ENCODE measurements at regions not wholly inside any gene's neighbourhood (a gene's known extent, or its start where the extent isn't known, plus 50 kb on each side); places are given as distances from the start of the nearest gene placed in this dataset.

DNA sequence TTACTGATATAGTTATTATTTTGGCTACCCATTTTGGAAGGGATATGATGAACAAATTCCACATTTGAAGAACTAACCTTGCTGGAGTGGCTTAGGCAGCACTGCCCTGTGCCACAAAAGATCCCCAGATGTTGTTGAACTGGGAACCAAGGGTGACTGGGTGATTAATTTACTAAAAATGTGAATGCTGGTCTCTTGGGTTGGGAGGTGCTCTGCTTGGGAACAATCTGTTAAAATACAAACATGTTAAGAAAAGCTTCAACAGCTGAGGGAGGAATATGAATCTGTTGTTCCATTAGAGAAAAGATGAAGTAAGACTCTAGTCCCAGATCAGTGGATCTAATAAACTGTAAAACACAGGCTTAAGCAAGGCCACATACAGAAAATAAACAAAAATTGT lies 1860.1 kb downstream of the SUCLG1 start:
- TF ChIP-seq, protein P1, sequence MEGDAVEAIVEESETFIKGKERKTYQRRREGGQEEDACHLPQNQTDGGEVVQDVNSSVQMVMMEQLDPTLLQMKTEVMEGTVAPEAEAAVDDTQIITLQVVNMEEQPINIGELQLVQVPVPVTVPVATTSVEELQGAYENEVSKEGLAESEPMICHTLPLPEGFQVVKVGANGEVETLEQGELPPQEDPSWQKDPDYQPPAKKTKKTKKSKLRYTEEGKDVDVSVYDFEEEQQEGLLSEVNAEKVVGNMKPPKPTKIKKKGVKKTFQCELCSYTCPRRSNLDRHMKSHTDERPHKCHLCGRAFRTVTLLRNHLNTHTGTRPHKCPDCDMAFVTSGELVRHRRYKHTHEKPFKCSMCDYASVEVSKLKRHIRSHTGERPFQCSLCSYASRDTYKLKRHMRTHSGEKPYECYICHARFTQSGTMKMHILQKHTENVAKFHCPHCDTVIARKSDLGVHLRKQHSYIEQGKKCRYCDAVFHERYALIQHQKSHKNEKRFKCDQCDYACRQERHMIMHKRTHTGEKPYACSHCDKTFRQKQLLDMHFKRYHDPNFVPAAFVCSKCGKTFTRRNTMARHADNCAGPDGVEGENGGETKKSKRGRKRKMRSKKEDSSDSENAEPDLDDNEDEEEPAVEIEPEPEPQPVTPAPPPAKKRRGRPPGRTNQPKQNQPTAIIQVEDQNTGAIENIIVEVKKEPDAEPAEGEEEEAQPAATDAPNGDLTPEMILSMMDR (IDR thresholded peaks at IDR 0.05 in 2 of 3, conservative IDR thresholded peaks at IDR 0.05 in 1 of 3; ENCODE audit: control insufficient read depth in 2 of 3, extremely low read depth in 1 of 3, insufficient read depth in 1 of 3, low read depth in 3 of 3, low read length in 3 of 3) = no peak
- TF ChIP-seq NFIC (IDR thresholded peaks at IDR 0.05; ENCODE audit: low read depth, low read length) = no peak
